ENCODE measurements at regions not wholly inside any gene's neighbourhood (a gene's known extent, or its start where the extent isn't known, plus 50 kb on each side); places are given as distances from the start of the nearest gene placed in this dataset.
"Not testable (repeated sequence)": the region's sequence is repeated elsewhere in the genome, so short reads cannot be mapped to it uniquely, and the experiment has no call there.

DNA sequence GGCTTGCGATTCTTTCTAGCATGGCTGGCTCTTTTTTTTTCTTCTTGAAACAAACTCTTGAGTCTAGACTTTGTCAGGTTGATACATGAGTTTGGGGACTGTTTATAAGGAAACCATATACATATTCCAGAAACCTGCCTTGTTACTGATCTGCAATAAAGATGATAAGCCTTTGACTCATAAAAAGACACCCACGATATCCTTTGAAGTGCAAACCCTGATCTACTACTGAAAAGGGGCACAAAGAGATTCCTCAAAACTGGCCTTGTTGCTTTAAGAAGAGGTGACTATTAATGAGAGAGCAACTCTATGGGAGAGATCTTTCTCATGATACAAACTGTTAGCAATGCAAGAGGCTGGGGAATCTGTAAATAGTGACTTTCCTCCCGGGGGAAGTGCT is 247.1 kb downstream of the ANKRD30B start:
- not testable (repeated sequence) for DNase-seq

GRCh38 chr18:14997357-14997756 is 249.4 kb downstream of the ANKRD30B start:
- DNase-seq: no peak

DNA sequence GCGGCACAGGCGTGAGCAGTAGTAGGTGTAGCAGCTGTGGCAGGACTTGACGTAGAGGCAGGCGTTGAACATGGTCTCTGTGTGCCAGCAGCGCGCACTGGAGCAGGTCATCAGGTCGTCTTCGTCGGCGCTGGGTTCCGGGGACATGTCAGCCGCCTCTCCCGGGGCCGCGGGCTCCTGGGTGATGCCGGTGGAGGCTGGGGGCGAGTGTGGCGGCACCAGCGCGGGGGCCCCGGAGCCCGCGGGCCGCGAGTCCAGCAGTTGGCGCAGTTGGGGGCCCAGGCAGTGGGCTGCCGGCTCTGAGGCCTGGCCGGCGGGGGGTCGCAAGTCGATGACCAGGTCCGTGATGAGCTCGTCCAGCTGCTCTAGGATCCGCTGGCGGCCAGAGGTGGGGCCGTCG is 249.9 kb downstream of the ANKRD30B start:
- not testable (repeated sequence) for DNase-seq

GRCh38 chr18:14998360-14999042 is 250.5 kb downstream of the ANKRD30B start:
- not testable (repeated sequence) for DNase-seq

DNA sequence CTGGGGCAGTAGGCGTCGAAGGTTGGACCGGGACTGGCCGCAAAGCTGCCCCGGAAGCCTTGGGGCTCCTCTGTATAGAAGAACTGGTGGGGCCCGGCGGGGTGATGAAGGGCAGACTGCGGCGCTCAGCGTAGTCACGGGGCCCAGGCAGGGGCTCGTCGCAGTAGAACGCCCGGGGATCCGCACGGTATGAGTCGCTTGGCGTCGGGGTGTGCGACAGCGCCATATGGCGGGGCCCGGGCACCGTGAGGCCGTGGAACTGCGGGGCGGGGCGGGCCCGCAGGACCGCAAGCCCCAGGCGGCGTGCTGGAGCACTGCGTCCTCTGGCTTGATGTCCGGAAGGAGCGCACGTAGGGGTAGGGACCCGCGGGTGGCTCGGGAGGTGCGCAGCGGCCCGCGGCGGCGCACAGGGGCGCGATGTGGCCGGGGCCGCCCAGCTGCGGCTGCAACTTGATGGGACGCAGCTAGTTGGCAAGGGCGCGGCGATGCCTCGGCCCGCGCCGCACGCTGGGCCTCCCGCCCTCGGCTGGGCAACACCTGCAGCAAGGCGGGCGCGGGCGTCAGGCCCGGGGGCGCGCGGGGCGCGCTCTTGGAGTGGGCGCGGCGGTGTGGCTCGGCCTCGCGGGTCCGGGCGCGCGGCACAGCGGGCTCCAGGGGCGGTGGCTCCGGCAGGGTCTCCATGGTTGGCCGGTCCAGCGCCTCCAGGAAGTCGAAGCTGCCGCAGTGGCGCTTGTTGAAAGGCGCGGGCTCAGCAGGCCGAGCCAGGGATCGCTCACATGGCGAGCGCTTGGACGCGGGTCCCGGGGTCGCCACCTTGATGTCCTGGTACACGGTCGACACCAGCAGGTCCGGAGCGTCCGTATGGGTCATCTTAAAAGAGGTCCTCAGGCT is 251.4 kb downstream of the ANKRD30B start:
- DNase-seq: no peak

- DNase-seq: not testable (repeated sequence)
These were observed 252.4 kb downstream of the ANKRD30B start for GRCh38 chr18:15000119-15001037.

DNA sequence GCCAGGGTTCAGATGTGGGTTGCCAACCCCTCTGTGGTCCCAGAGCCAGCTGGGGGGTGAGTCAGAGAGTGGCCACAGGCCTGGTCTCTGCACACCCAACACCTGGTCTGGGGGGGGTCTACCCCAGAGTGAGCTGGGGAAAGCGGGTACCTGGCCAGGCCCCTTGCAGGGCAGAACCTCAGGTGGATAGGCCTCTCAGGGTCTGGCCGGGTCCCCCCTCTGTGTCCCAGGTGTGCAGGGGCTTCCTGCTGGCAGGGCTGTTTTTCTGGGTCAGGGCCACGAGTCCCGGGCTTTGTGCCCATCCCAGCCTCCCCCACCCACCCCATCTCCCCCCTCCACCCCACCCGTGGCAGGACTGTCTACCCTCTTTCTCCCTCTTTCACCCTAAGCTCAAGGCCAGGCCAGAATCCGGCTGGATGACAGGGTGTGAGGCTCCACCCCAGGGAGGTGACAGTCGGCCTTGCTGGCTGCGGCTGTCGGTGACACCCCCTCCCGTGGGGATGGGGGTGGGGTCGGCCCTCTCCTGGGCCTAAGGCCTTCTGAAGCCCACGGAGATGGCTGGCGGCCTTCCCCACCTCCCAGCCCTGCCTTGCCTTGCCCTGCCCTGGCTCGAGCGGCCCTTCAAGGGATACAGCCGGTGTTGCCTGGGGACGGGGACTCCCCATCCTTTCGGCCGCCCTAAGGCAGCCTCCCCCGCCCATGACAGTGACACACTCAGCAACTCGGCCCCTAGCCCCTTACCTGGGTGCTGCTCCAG is 253.2 kb downstream of the ANKRD30B start:
- not testable (repeated sequence) for DNase-seq

GRCh38 chr18:15001795-15002107 is 253.8 kb downstream of the ANKRD30B start:
- DNase-seq: not testable (repeated sequence)

- DNase-seq: not testable (repeated sequence)
These were observed 254.8 kb downstream of the ANKRD30B start for GRCh38 chr18:15002765-15003164.

- DNase-seq: not testable (repeated sequence)
These were observed 255.3 kb downstream of the ANKRD30B start for GRCh38 chr18:15003231-15003630.

GRCh38 chr18:15003636-15004269 is 255.8 kb downstream of the ANKRD30B start:
- not testable (repeated sequence) for DNase-seq

GRCh38 chr18:15004270-15004973 is 256.4 kb downstream of the ANKRD30B start:
- DNase-seq: not testable (repeated sequence)

DNA sequence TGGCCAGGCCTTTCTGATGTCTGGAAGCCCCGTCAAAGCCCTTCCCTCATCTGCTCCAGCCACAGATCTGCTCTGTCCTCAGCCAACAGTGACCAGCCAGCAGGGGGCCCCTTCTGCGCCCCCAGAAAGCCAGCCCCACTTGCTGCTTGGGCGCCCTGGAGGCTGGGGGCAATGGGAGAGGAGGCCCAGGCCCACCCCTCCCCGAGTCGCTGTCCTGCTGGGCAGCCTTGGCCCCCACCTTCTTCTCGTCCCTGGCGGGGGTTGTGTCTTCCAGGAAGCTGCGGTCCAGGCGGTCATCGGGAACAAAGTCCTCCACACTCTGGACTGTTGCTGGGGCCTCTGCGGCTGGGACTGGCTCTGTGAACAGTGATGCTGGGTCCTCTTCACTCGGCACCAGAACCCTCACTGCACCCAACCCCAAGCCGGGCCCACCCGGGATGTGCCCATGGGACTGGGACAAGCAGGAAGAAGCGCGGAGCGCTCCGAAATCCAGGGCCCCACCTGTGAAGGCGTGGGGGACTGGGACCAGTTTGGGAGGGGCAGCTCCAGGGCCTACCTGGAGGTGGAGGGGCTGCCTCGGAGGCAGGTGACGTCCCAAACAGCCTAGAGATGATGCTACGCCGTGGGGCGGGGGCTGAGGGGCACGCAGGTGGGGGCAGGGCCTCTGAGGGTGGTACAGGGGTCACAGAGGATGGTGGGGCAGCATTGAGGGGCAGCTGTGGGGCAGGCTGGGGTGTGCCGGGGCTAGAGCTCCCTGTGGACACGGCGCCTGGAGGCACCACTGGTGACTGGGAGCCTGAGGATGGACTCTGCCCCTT is 257.6 kb downstream of the ANKRD30B start:
- no peak for DNase-seq

DNA sequence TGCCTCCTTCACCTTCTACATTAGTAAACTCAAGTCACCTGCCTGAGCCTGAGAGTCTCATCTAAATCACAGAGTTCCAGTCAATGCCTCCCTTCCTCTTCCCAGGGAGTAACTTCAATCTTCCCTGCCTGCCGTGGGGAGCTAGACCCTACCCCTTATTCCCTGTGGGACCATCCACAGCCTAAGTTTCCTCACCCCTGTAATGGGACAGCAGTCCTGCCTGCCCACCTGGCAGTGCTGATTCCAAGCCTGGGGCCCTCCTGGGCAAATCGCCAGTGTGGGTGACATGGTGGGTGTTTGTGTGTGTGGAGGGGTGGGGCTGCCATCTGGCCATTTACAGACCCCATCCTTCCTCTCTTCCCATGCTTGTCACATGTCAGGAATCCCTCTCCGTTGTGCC is 258.6 kb downstream of the ANKRD30B start:
- DNase-seq: not testable (repeated sequence)

DNA sequence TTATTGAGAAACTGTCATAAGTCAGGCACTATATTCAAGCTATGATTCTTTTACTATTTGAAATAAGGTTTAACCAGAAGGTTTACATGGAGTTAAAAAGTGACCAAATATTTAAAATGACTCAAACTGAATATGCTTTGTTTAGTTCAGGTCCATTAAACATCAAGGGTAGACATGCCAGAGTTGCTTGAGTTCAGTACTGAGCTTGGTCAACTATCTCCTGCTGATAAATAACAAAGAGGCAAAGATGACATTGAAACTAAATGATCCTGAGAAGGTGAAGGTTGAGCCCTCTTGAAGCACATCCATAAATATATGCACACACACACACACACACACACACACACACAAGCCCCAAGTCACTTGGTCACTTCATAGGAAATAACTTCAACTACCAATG is 278.1 kb downstream of the ANKRD30B start:
- DNase-seq: not testable (repeated sequence)

GRCh38 chr18:15028037-15028436 is 280.1 kb downstream of the ANKRD30B start:
- DNase-seq: not testable (repeated sequence)

GRCh38 chr18:15060279-15060880 is 312.4 kb downstream of the ANKRD30B start:
- not testable (repeated sequence) for DNase-seq

GRCh38 chr18:15061289-15061896 is 313.4 kb downstream of the ANKRD30B start:
- not testable (repeated sequence) for DNase-seq

DNA sequence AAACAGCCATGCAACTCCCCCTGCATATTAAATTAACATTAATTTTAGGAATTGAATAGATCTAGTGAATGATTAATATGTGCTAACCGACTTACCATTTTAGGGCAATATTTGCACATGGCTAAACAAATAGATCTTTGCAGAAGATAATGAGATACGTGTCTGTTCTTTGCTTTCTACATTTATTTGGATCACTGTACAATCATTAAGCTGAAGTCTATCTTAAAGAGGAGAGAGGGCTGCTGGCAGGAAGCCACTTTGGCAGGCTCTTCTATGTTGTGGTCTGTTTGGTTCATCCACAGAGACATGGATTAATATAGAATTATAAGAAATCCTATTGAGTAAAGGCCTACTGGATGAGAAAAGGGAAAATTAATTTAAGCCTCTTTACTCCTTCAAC is 318.5 kb downstream of the ANKRD30B start:
- not testable (repeated sequence) for DNase-seq
